ENCODE measurements at regions not wholly inside any gene's neighbourhood (a gene's known extent, or its start where the extent isn't known, plus 50 kb on each side); places are given as distances from the start of the nearest gene placed in this dataset.

GRCh38 chr5:92548346-92548745 lies 1032.7 kb downstream of the NR2F1-AS1 start:
- H3K79me2 ChIP-seq (replicated peaks; ENCODE audit: insufficient read depth, low read length): no peaks in the 10 kb centered on the region
- no peak overlapping the region for H3K27ac ChIP-seq (ENCODE audit: low read length)
- no peak overlapping the region for H3K9ac ChIP-seq (ENCODE audit: low read length)
- TF ChIP-seq EZH2 (IDR thresholded peaks at IDR 0.05; ENCODE audit: borderline replicate concordance, insufficient read depth, low read length, poor library complexity, severe bottlenecking): no peak
- TF ChIP-seq POLR2AphosphoS5 (IDR thresholded peaks at IDR 0.05): no peak
- no peak for TF ChIP-seq TAF1 (IDR thresholded peaks at IDR 0.05; ENCODE audit: low read depth)
- TF ChIP-seq EP300 (conservative IDR thresholded peaks at IDR 0.05; ENCODE audit: poor library complexity, severe bottlenecking): no peak
- TF ChIP-seq RAD21 (conservative IDR thresholded peaks at IDR 0.05): no peak
- TF ChIP-seq REST (IDR thresholded peaks at IDR 0.05; ENCODE audit: borderline replicate concordance): no peak
- no peak for TF ChIP-seq SMC3 (conservative IDR thresholded peaks at IDR 0.05; ENCODE audit: poor library complexity)
- TF ChIP-seq CTCF (IDR thresholded peaks at IDR 0.05; ENCODE audit: poor library complexity, severe bottlenecking): no peak
- TF ChIP-seq MXI1 (conservative IDR thresholded peaks at IDR 0.05; ENCODE audit: poor library complexity, severe bottlenecking): no peak
- no peak overlapping the region for H3K4me2 ChIP-seq (ENCODE audit: low read length)
- no peaks in the 10 kb centered on the region for H3F3A ChIP-seq (ENCODE audit: insufficient read depth, low read length, poor library complexity, severe bottlenecking)
- H3K27me3 ChIP-seq (ENCODE audit: insufficient read depth, low read depth, low read length): peaks cover 6% of the 10 kb centered on the region
- H2AFZ ChIP-seq (ENCODE audit: low read depth, low read length): no peak overlapping the region
- no peaks in the 10 kb centered on the region for H3K36me3 ChIP-seq (ENCODE audit: insufficient read depth, low read length)
- H3K4me3 ChIP-seq (ENCODE audit: low read length): no peak overlapping the region
- no peaks in the 10 kb centered on the region for H3K9me3 ChIP-seq (ENCODE audit: low read length)
- H3K9me2 ChIP-seq (ENCODE audit: insufficient read depth, low read length): no peaks in the 10 kb centered on the region
- no peaks in the 10 kb centered on the region for H4K20me1 ChIP-seq (ENCODE audit: insufficient read depth)

- Histone ChIP-seq H2AFZ (ENCODE audit: low read depth, low read length) (no peak overlapping the region), H3K4me2 (ENCODE audit: low read length) (no peak overlapping the region), H3K27ac (ENCODE audit: low read length) (no peak overlapping the region), H3K4me3 (ENCODE audit: low read length) (no peak overlapping the region), H3F3A (ENCODE audit: insufficient read depth, low read length, poor library complexity, severe bottlenecking) (no peaks in the 10 kb centered on the region), H3K9ac (ENCODE audit: low read length) (no peak overlapping the region), H3K79me2 (replicated peaks; ENCODE audit: insufficient read depth, low read length) (no peaks in the 10 kb centered on the region), H3K27me3 (ENCODE audit: insufficient read depth, low read depth, low read length) (no peaks in the 10 kb centered on the region), H4K20me1 (ENCODE audit: insufficient read depth) (no peaks in the 10 kb centered on the region), H3K36me3 (ENCODE audit: insufficient read depth, low read length) (no peaks in the 10 kb centered on the region), H3K9me2 (ENCODE audit: insufficient read depth, low read length) (no peaks in the 10 kb centered on the region), H3K9me3 (ENCODE audit: low read length) (no peaks in the 10 kb centered on the region)
- TF ChIP-seq EZH2 (IDR thresholded peaks at IDR 0.05; ENCODE audit: borderline replicate concordance, insufficient read depth, low read length, poor library complexity, severe bottlenecking) (no peak), SMC3 (conservative IDR thresholded peaks at IDR 0.05; ENCODE audit: poor library complexity) (no peak), REST (IDR thresholded peaks at IDR 0.05; ENCODE audit: borderline replicate concordance) (no peak), CTCF (IDR thresholded peaks at IDR 0.05; ENCODE audit: poor library complexity, severe bottlenecking) (no peak), RAD21 (conservative IDR thresholded peaks at IDR 0.05) (no peak), TAF1 (IDR thresholded peaks at IDR 0.05; ENCODE audit: low read depth) (no peak), POLR2AphosphoS5 (IDR thresholded peaks at IDR 0.05) (no peak), EP300 (conservative IDR thresholded peaks at IDR 0.05; ENCODE audit: poor library complexity, severe bottlenecking) (no peak)
Observed at GRCh38 chr5:92544596-92544995, 1036.4 kb downstream of the NR2F1-AS1 start.
